Osteoblast (primary cell): ENCODE measurements at regions not wholly inside any gene's neighbourhood (a gene's known extent, or its start where the extent isn't known, plus 50 kb on each side); places are given as distances from the start of the nearest gene placed in this dataset.

ENCODE experiments used
- DNase-seq: peaks from one replicate; pipeline ENCODE4 v3.0.0; 2011; ENCODE audit warnings: low spot score, mixed read lengths; ENCODE audit not compliant: insufficient read length; ENCODE audit errors: missing footprints
- H2AFZ ChIP-seq: 2 replicates; pipeline ENCODE4 v1.6.0; 2011; ENCODE audit warnings: mild to moderate bottlenecking, low read length
- H3K27ac ChIP-seq: 2 replicates; pipeline ENCODE4 v1.5.1; 2011; ENCODE audit warnings: mild to moderate bottlenecking, low read depth, low read length, moderate library complexity
- H3K27me3 ChIP-seq: 2 replicates; pipeline ENCODE4 v1.6.0; 2012; ENCODE audit warnings: mild to moderate bottlenecking, control low read depth, inconsistent platforms, low read length, moderate library complexity; ENCODE audit not compliant: insufficient read depth
- H3K36me3 ChIP-seq: 2 replicates; pipeline ENCODE4 v1.5.1; 2011; ENCODE audit warnings: mild to moderate bottlenecking, low read length, control low read depth, moderate library complexity; ENCODE audit not compliant: insufficient read depth
- H3K4me1 ChIP-seq: 2 replicates; pipeline ENCODE4 v1.5.1; 2011; ENCODE audit warnings: mild to moderate bottlenecking, low read length, control low read depth, moderate library complexity; ENCODE audit not compliant: insufficient read depth
- H3K4me2 ChIP-seq: 2 replicates; pipeline ENCODE4 v1.6.0; 2011; ENCODE audit warnings: mild to moderate bottlenecking, low read length; ENCODE audit not compliant: insufficient read depth
- H3K4me3 ChIP-seq: fragments of 200-600 bp; sonication (generic); 3 replicates; pipeline ENCODE4 v1.5.1; 2012; ENCODE audit warnings: mild to moderate bottlenecking, low read length, inconsistent platforms; ENCODE audit not compliant: insufficient read depth
- H3K79me2 ChIP-seq: 2 replicates; pipeline ENCODE4 v1.6.0; 2012; ENCODE audit warnings: mild to moderate bottlenecking, low read length, control low read depth, inconsistent platforms; ENCODE audit not compliant: insufficient read depth
- H3K9me3 ChIP-seq: 2 replicates; pipeline ENCODE4 v1.5.1; 2011; ENCODE audit warnings: low read depth, low read length, control low read depth
- H4K20me1 ChIP-seq: 2 replicates; pipeline ENCODE4 v1.6.0; 2012; ENCODE audit warnings: mild to moderate bottlenecking, low read length, control low read depth; ENCODE audit not compliant: insufficient read depth
- TF ChIP-seq, protein P1 (sequence below): IDR thresholded peaks from 2 replicates; pipeline ENCODE4 v1.5.1; 2011; ENCODE audit warnings: mild to moderate bottlenecking, low read depth, low read length, moderate library complexity; ENCODE audit errors: extremely low read depth

DNA sequence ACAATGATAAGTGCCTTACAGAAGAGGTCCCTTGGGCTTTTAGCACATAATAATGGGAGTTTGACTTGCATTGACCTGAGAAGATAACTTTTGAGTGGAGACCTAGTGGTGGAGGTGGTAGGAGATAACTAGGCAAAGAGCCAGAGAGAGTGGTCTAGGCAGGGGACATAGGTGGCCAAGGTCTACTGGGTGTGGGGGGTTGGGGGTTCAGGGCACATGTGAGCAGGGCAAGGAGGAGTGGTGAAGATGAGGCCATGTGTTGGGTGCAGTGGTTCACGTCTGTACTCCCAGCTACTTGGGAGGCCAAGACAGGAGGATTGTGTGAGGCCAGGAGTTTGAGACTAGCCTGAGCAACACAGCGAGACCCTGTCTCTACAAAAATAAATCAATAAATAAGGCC lies 74.3 kb upstream of the CTNNBL1 start:
- H3K9me3 ChIP-seq = no peaks in the 10 kb centered on the region
- no peak overlapping the region for H3K4me3 ChIP-seq
- no peaks in the 10 kb centered on the region for H3K36me3 ChIP-seq
- TF ChIP-seq, protein P1, sequence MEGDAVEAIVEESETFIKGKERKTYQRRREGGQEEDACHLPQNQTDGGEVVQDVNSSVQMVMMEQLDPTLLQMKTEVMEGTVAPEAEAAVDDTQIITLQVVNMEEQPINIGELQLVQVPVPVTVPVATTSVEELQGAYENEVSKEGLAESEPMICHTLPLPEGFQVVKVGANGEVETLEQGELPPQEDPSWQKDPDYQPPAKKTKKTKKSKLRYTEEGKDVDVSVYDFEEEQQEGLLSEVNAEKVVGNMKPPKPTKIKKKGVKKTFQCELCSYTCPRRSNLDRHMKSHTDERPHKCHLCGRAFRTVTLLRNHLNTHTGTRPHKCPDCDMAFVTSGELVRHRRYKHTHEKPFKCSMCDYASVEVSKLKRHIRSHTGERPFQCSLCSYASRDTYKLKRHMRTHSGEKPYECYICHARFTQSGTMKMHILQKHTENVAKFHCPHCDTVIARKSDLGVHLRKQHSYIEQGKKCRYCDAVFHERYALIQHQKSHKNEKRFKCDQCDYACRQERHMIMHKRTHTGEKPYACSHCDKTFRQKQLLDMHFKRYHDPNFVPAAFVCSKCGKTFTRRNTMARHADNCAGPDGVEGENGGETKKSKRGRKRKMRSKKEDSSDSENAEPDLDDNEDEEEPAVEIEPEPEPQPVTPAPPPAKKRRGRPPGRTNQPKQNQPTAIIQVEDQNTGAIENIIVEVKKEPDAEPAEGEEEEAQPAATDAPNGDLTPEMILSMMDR = no peak
- H3K4me1 ChIP-seq = no peaks in the 10 kb centered on the region
- no peak for DNase-seq
- H3K79me2 ChIP-seq = no peaks in the 10 kb centered on the region
- H2AFZ ChIP-seq = no peak overlapping the region
- H3K27me3 ChIP-seq = peaks cover 24% of the 10 kb centered on the region
- H3K4me2 ChIP-seq = no peak overlapping the region
- H4K20me1 ChIP-seq = no peaks in the 10 kb centered on the region
- H3K27ac ChIP-seq = no peak overlapping the region

DNA sequence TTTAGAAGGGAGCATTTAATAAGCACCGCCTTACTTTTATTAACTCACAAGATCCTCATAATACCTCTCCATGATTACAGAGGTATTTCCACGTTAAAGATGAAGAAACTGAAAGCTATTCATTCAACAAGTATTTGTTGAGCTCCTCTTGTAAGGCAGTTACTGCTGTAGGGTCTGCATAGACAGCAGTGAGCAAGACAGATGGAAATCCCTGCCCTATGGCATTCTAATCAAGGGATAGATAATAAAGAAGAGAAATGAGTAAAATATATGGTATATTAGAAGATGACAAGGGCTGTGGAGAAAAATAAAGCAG lies 77.8 kb upstream of the CTNNBL1 start:
- peaks cover 26% of the 10 kb centered on the region for H3K27me3 ChIP-seq

DNA sequence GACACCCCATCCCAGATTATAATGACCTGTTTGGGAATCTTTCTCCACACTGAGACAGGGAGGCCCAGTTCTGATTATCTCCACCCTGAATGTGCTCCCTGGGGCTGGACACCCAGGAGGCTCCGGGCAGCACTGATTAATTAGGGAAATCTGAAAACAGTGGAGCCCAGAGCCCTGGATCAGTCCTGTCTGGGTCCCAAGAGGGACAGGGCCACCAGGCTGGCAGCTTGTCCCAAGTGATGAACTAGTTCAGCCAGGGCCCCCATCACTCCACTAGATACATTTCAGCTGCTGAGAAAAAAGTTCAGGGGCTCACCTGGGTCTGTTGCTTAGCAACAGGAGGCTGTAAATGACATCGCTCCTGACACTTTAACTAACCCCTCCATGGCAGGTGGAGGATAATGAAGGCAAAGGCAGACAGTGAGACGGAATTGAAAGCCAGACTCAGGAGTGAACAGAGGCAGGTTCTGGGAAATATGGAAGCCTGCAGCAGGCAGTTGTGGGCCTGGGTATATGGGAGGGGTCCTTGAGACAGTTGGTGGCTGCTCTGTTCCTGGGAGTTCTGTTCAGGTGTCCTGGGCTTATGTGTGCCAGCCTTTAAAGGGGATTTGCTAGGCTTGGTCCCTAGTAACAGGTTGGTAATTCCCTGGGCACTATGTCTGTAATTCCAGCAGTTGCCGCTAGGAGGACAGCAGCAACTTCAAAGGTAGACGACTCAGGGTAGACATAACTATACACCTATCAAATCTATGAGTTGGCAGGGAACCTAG lies 78.3 kb upstream of the CTNNBL1 start:
- Histone ChIP-seq H3K4me1 (no peaks in the 10 kb centered on the region), H3K4me2 (no peak overlapping the region), H3K27ac (no peak overlapping the region), H3K9me3 (no peaks in the 10 kb centered on the region), H3K4me3 (no peak overlapping the region), H3K27me3 (peaks cover 23% of the 10 kb centered on the region), H3K36me3 (no peaks in the 10 kb centered on the region), H3K79me2 (no peaks in the 10 kb centered on the region), H4K20me1 (no peaks in the 10 kb centered on the region), H2AFZ (no peak overlapping the region)
- TF ChIP-seq, protein P1 = peak; percentile 77
- no peak for DNase-seq

More for the DNA sequence above, 77.8 kb upstream of the CTNNBL1 start:
- Histone ChIP-seq H3K4me2 (no peak overlapping the region), H3K9me3 (no peaks in the 10 kb centered on the region), H4K20me1 (no peaks in the 10 kb centered on the region), H3K27ac (no peak overlapping the region), H3K36me3 (no peaks in the 10 kb centered on the region), H3K4me3 (no peak overlapping the region), H3K4me1 (no peaks in the 10 kb centered on the region), H2AFZ (no peak overlapping the region), H3K79me2 (no peaks in the 10 kb centered on the region)
- DNase-seq = no peak
- TF ChIP-seq, protein P1 = no peak

DNA sequence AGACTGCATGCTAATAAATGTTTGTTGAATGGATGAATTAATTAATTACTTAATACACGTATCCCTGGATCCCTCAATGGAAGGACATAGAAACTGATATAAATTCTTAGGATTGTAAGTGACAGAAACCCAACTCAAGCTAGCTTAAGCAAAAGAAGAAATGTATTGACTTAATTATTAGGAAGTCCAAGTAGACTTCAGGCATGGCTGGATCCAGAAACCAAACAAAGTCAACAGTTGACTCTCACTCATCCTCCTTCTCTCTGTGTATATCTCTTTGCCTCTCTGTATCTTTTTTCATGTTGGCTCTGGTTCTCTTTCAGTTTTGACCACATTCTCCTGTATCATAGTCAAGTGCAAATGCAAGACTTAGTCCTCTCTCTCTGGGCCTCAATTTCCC lies 82.0 kb upstream of the CTNNBL1 start:
- H3K36me3 ChIP-seq = no peaks in the 10 kb centered on the region
- no peaks in the 10 kb centered on the region for H4K20me1 ChIP-seq
- no peaks in the 10 kb centered on the region for H3K4me1 ChIP-seq
- peaks cover 17% of the 10 kb centered on the region for H3K27me3 ChIP-seq
- no peaks in the 10 kb centered on the region for H3K79me2 ChIP-seq
- H2AFZ ChIP-seq = no peak overlapping the region
- DNase-seq = no peak
- TF ChIP-seq, protein P1 = no peak
- no peak overlapping the region for H3K4me3 ChIP-seq
- H3K27ac ChIP-seq = no peak overlapping the region
- no peak overlapping the region for H3K4me2 ChIP-seq
- no peaks in the 10 kb centered on the region for H3K9me3 ChIP-seq
